ENCODE measurements at regions not wholly inside any gene's neighbourhood (a gene's known extent, or its start where the extent isn't known, plus 50 kb on each side); places are given as distances from the start of the nearest gene placed in this dataset.

DNA sequence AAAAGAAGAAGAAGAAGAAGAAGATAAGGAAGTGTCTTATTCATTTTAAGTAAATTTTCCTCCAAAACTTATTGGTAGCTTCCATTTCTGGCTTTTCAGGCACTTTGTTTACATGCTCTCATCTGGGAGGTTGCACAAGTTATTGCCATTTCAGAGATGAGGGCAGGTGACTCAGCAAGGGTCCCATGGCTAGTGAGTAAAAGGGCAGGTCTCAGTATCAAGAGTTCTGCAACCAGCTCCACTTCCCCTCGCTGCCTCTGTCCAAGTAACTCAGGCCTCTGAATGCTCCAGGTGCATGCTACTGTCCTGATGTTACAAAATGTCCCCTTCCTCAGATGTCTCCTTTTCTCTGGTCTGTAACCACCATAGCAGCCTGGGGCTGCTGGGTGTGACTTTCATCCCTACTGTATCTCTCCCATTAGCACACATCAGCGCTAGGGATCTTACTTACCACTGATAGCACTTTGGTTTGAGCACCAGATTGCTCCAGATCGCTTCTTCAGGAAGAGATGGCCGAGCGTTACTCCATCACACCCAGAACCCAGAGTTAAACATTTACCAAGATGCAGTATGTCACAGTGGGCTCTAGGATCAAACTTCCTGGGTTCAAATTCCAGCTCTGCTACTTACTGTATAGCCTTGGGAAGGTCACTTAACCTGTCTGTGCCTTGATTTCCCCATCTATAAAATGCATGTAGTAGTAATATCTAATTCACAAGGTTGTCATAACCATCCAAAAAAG is 57.4 kb upstream of the LAPTM4A start:
- no peaks in the 10 kb centered on the region for H3K79me2 ChIP-seq (ENCODE audit: low read length)
- H3K9ac ChIP-seq (ENCODE audit: low read length): no peak overlapping the region
- no peaks in the 10 kb centered on the region for H4K20me1 ChIP-seq (ENCODE audit: insufficient read depth, low read length)
- peak; percentile 26 for DNase-seq
- H3K4me1 ChIP-seq (ENCODE audit: low read length): peaks cover 23% of the 10 kb centered on the region
- H3K4me3 ChIP-seq (ENCODE audit: low read length): no peak overlapping the region
- H3K4me2 ChIP-seq (ENCODE audit: low read depth, low read length): no peak overlapping the region
- no peaks in the 10 kb centered on the region for H3F3A ChIP-seq (ENCODE audit: insufficient read depth, low read length)
- TF ChIP-seq, protein P1, sequence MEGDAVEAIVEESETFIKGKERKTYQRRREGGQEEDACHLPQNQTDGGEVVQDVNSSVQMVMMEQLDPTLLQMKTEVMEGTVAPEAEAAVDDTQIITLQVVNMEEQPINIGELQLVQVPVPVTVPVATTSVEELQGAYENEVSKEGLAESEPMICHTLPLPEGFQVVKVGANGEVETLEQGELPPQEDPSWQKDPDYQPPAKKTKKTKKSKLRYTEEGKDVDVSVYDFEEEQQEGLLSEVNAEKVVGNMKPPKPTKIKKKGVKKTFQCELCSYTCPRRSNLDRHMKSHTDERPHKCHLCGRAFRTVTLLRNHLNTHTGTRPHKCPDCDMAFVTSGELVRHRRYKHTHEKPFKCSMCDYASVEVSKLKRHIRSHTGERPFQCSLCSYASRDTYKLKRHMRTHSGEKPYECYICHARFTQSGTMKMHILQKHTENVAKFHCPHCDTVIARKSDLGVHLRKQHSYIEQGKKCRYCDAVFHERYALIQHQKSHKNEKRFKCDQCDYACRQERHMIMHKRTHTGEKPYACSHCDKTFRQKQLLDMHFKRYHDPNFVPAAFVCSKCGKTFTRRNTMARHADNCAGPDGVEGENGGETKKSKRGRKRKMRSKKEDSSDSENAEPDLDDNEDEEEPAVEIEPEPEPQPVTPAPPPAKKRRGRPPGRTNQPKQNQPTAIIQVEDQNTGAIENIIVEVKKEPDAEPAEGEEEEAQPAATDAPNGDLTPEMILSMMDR (IDR thresholded peaks at IDR 0.05; ENCODE audit: low read length): no peak
- TF ChIP-seq EZH2 (optimal IDR thresholded peaks at IDR 0.05; ENCODE audit: low read depth, low read length): no peak
- no peak for TF ChIP-seq EZH2phosphoT487 (IDR thresholded peaks at IDR 0.05; ENCODE audit: low read length)
- no peak overlapping the region for H3K27ac ChIP-seq (ENCODE audit: low read length)
- H2AFZ ChIP-seq (ENCODE audit: low read length): no peak overlapping the region
- H3K9me3 ChIP-seq (replicated peaks; ENCODE audit: insufficient read depth, low read length): no peaks in the 10 kb centered on the region
- no peaks in the 10 kb centered on the region for H3K27me3 ChIP-seq (replicated peaks; ENCODE audit: insufficient read depth, low read length)
- no peaks in the 10 kb centered on the region for H3K9me2 ChIP-seq (replicated peaks; ENCODE audit: insufficient read depth, low read length)
- H3K36me3 ChIP-seq (replicated peaks; ENCODE audit: insufficient read depth, low read length): no peaks in the 10 kb centered on the region

DNA sequence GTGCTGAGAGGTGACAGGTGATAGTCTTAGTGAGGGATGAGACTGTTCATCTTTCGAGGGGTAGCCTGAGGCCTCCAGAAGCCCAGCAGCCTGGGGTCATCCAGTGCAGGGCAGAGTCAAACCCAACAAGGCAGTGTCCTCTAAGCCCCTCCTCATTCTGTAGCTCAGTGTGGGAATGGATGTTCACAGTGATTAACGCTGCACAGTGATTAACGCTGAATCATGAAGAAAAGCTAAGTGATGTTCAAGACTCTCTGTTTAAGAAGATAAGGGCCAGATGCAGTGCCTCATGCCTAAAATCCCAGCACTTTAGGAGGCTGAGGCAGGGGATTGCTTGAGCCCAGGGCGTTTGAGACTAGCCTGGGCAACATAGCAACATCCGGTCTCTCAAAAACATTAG is 56.3 kb upstream of the LAPTM4A start:
- H4K20me1 ChIP-seq (ENCODE audit: insufficient read depth, low read length): no peaks in the 10 kb centered on the region
- no peak overlapping the region for H3K4me2 ChIP-seq (ENCODE audit: low read depth, low read length)
- no peaks in the 10 kb centered on the region for H3K36me3 ChIP-seq (replicated peaks; ENCODE audit: insufficient read depth, low read length)
- peaks cover 23% of the 10 kb centered on the region for H3K4me1 ChIP-seq (ENCODE audit: low read length)
- no peak overlapping the region for H3K4me3 ChIP-seq (ENCODE audit: low read length)
- no peak overlapping the region for H3K27ac ChIP-seq (ENCODE audit: low read length)
- no peaks in the 10 kb centered on the region for H3F3A ChIP-seq (ENCODE audit: insufficient read depth, low read length)
- H3K9me3 ChIP-seq (replicated peaks; ENCODE audit: insufficient read depth, low read length): no peaks in the 10 kb centered on the region
- TF ChIP-seq EZH2phosphoT487 (IDR thresholded peaks at IDR 0.05; ENCODE audit: low read length): no peak
- TF ChIP-seq, protein P1 (IDR thresholded peaks at IDR 0.05; ENCODE audit: low read length): no peak
- no peak overlapping the region for H2AFZ ChIP-seq (ENCODE audit: low read length)
- H3K79me2 ChIP-seq (ENCODE audit: low read length): no peaks in the 10 kb centered on the region
- no peak for DNase-seq
- H3K9ac ChIP-seq (ENCODE audit: low read length): no peak overlapping the region
- no peaks in the 10 kb centered on the region for H3K27me3 ChIP-seq (replicated peaks; ENCODE audit: insufficient read depth, low read length)
- H3K9me2 ChIP-seq (replicated peaks; ENCODE audit: insufficient read depth, low read length): no peaks in the 10 kb centered on the region

GRCh38 chr2:20107352-20107751 is 55.9 kb upstream of the LAPTM4A start:
- H3K4me3 ChIP-seq (ENCODE audit: low read length): no peak overlapping the region
- no peaks in the 10 kb centered on the region for H3K9me2 ChIP-seq (replicated peaks; ENCODE audit: insufficient read depth, low read length)
- H3K79me2 ChIP-seq (ENCODE audit: low read length): no peaks in the 10 kb centered on the region
- TF ChIP-seq, protein P1 (IDR thresholded peaks at IDR 0.05; ENCODE audit: low read length): no peak
- H3K4me1 ChIP-seq (ENCODE audit: low read length): peaks cover 23% of the 10 kb centered on the region
- H3F3A ChIP-seq (ENCODE audit: insufficient read depth, low read length): no peaks in the 10 kb centered on the region
- no peaks in the 10 kb centered on the region for H4K20me1 ChIP-seq (ENCODE audit: insufficient read depth, low read length)
- no peak overlapping the region for H3K27ac ChIP-seq (ENCODE audit: low read length)
- no peak overlapping the region for H2AFZ ChIP-seq (ENCODE audit: low read length)
- no peak overlapping the region for H3K4me2 ChIP-seq (ENCODE audit: low read depth, low read length)
- no peak for DNase-seq
- no peak overlapping the region for H3K9ac ChIP-seq (ENCODE audit: low read length)
- no peaks in the 10 kb centered on the region for H3K9me3 ChIP-seq (replicated peaks; ENCODE audit: insufficient read depth, low read length)
- no peaks in the 10 kb centered on the region for H3K36me3 ChIP-seq (replicated peaks; ENCODE audit: insufficient read depth, low read length)
- no peaks in the 10 kb centered on the region for H3K27me3 ChIP-seq (replicated peaks; ENCODE audit: insufficient read depth, low read length)
